PC-9 (cell line): ENCODE measurements at regions not wholly inside any gene's neighbourhood (a gene's known extent, or its start where the extent isn't known, plus 50 kb on each side); places are given as distances from the start of the nearest gene placed in this dataset.

Source experiments
- EZH2 ChIP-seq: fragments of 200-600 bp; sonication (generic); IDR thresholded peaks from 2 replicates; pipeline ENCODE4 v1.8.0; 2017; ENCODE audit warnings: antibody characterized with exemption, low read depth
- TF ChIP-seq, protein P1 (sequence below): fragments of 200-600 bp; sonication (generic); conservative IDR thresholded peaks from 2 replicates; pipeline ENCODE4 v1.6.1; 2017; ENCODE audit warnings: mixed run types, antibody characterized with exemption, mild to moderate bottlenecking, moderate library complexity

DNA sequence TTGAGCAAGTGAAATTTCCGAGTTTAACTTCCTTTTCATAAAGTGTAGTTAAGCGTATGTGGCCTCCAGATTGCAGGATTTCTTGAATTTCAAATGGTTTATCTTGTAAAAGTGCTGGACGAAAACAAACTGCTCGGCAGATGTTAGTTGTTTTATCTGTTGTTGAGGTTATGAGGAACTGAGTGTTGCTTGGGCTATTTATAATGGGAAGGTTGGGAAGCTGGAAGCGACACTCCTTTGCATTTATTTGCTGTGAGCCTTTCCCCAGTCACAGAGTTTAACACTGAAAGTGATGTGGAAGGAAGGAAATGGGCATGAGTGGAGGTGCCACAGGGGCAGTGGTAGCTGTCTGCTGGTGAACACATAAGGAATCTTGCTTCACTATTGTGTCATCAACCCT, 284.9 kb downstream of the PCDH7 start:
- TF ChIP-seq, protein P1, sequence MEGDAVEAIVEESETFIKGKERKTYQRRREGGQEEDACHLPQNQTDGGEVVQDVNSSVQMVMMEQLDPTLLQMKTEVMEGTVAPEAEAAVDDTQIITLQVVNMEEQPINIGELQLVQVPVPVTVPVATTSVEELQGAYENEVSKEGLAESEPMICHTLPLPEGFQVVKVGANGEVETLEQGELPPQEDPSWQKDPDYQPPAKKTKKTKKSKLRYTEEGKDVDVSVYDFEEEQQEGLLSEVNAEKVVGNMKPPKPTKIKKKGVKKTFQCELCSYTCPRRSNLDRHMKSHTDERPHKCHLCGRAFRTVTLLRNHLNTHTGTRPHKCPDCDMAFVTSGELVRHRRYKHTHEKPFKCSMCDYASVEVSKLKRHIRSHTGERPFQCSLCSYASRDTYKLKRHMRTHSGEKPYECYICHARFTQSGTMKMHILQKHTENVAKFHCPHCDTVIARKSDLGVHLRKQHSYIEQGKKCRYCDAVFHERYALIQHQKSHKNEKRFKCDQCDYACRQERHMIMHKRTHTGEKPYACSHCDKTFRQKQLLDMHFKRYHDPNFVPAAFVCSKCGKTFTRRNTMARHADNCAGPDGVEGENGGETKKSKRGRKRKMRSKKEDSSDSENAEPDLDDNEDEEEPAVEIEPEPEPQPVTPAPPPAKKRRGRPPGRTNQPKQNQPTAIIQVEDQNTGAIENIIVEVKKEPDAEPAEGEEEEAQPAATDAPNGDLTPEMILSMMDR: no peak
- no peak for TF ChIP-seq EZH2
